Astrocyte of the cerebellum (primary cell): ENCODE measurements at regions not wholly inside any gene's neighbourhood (a gene's known extent, or its start where the extent isn't known, plus 50 kb on each side); places are given as distances from the start of the nearest gene placed in this dataset.

Experiments used
- DNase-seq: peaks from one replicate; pipeline ENCODE4 v3.0.0-alpha.2; 2011; ENCODE audit warnings: low read depth
- H3K4me3 ChIP-seq: 2 replicates; pipeline ENCODE4 v1.5.1; 2011; ENCODE audit warnings: mild to moderate bottlenecking, low read depth, low read length, moderate library complexity
- CTCF ChIP-seq: IDR thresholded peaks from 2 replicates; pipeline ENCODE4 v1.5.1; 2012; ENCODE audit warnings: low read length, low read depth, moderate library complexity, mild to moderate bottlenecking; ENCODE audit errors: missing control alignments
- in situ Hi-C: cut with HindIII; loops from 2 replicates; pipeline ENCODE4 v1.10.0; 2017; ENCODE audit warnings: low sequenced_read_pairs

GRCh38 chr13:91211510-91211909, 136.0 kb upstream of the MIR17HG start:
- TF ChIP-seq CTCF = no peak

GRCh38 chr13:91212231-91212630, 135.3 kb upstream of the MIR17HG start:
- no peak for DNase-seq
- in situ Hi-C loops = no loop called here
- H3K4me3 ChIP-seq = no peak overlapping the region
- no peak for TF ChIP-seq CTCF

More at GRCh38 chr13:91211510-91211909, 136.0 kb upstream of the MIR17HG start:
- no peak for DNase-seq
- in situ Hi-C loops = no loop called here
- H3K4me3 ChIP-seq = no peak overlapping the region

- no peak overlapping the region for H3K4me3 ChIP-seq
- no peak for DNase-seq
- TF ChIP-seq CTCF = no peak
- in situ Hi-C loops = no loop called here
Measured at GRCh38 chr13:91214031-91214430, 133.5 kb upstream of the MIR17HG start.

GRCh38 chr13:91216928-91217700, 130.4 kb upstream of the MIR17HG start:
- no peak for TF ChIP-seq CTCF
- no peak for DNase-seq
- no peak overlapping the region for H3K4me3 ChIP-seq
- in situ Hi-C loops = no loop called here

- TF ChIP-seq CTCF = no peak
- DNase-seq = no peak
- in situ Hi-C loops = no loop called here
- no peak overlapping the region for H3K4me3 ChIP-seq
Measured at GRCh38 chr13:91219201-91219600, 128.3 kb upstream of the MIR17HG start.

- no peak overlapping the region for H3K4me3 ChIP-seq
- no peak for TF ChIP-seq CTCF
- in situ Hi-C loops = no loop called here
- no peak for DNase-seq
Measured at GRCh38 chr13:91220872-91221271, 126.6 kb upstream of the MIR17HG start.
